Suppressor macrophage (primary cell): ENCODE measurements at regions not wholly inside any gene's neighbourhood (a gene's known extent, or its start where the extent isn't known, plus 50 kb on each side); places are given as distances from the start of the nearest gene placed in this dataset.
"Not testable (repeated sequence)": the region's sequence is repeated elsewhere in the genome, so short reads cannot be mapped to it uniquely, and the experiment has no call there.

Experiments
- DNase-seq, 4 experiments: peaks; one replicate each; pipeline ENCODE4 v3.0.0-alpha.2; 2020 to 2022

GRCh38 chr21:25487046-25487594 is 120.2 kb downstream of the MRPL39 start:
- peak; percentile 24 to 73 (median 48) for DNase-seq

GRCh38 chr21:25485914-25486313 is 121.4 kb downstream of the MRPL39 start:
- no peak for DNase-seq

- peak in 2 of 4 experiments; percentile 37 to 40 for DNase-seq
Measured at GRCh38 chr21:25467896-25468295, 139.4 kb downstream of the MRPL39 start.

- not testable (repeated sequence) for DNase-seq
Measured at GRCh38 chr21:25467071-25467470, 140.2 kb downstream of the MRPL39 start.

GRCh38 chr21:25466470-25466869 is 140.8 kb downstream of the MRPL39 start:
- DNase-seq, result no peak

- DNase-seq, result no peak
Measured at GRCh38 chr21:25465263-25465662, 142.0 kb downstream of the MRPL39 start.

- no peak for DNase-seq
Measured at GRCh38 chr21:25464275-25464674, 143.0 kb downstream of the MRPL39 start.

- no peak for DNase-seq
Measured at GRCh38 chr21:25462517-25462971, 144.7 kb downstream of the MRPL39 start.

- no peak for DNase-seq
Measured at GRCh38 chr21:25461725-25462124, 145.6 kb downstream of the MRPL39 start.

GRCh38 chr21:25459993-25460392 is 147.3 kb downstream of the MRPL39 start:
- DNase-seq, result no peak

GRCh38 chr21:25459365-25459764 is 147.9 kb downstream of the MRPL39 start:
- peak in 2 of 4 experiments; percentile 14 to 17 for DNase-seq

GRCh38 chr21:25458484-25458883 is 148.8 kb downstream of the MRPL39 start:
- peak in 1 of 4 experiments; percentile 2 for DNase-seq

- no peak for DNase-seq
Measured at GRCh38 chr21:25457946-25458345, 149.3 kb downstream of the MRPL39 start.

- peak; percentile 14 to 91 (median 70) for DNase-seq
Measured at GRCh38 chr21:25457411-25457810, 149.9 kb downstream of the MRPL39 start.

GRCh38 chr21:25456672-25457071 is 150.6 kb downstream of the MRPL39 start:
- DNase-seq, result no peak

GRCh38 chr21:25453524-25453923 is 153.8 kb downstream of the MRPL39 start:
- no peak for DNase-seq

GRCh38 chr21:25449950-25450349 is 157.3 kb downstream of the MRPL39 start:
- no peak for DNase-seq

- no peak for DNase-seq
Measured at GRCh38 chr21:25441835-25442234, 165.4 kb downstream of the MRPL39 start.

GRCh38 chr21:25437465-25437864 is 169.8 kb downstream of the MRPL39 start:
- not testable (repeated sequence) for DNase-seq

- peak; percentile 19 to 68 (median 50) for DNase-seq
Measured at GRCh38 chr21:25428537-25428936, 178.7 kb downstream of the MRPL39 start.

GRCh38 chr21:25427828-25428227 is 179.5 kb downstream of the MRPL39 start:
- no peak for DNase-seq

GRCh38 chr21:25426580-25426979 is 180.7 kb downstream of the MRPL39 start:
- no peak for DNase-seq

GRCh38 chr21:25425156-25425555 is 182.1 kb downstream of the MRPL39 start:
- DNase-seq, result peak in 1 of 4 experiments; percentile 10

- peak in 2 of 4 experiments; percentile 11 to 43 for DNase-seq
Measured at GRCh38 chr21:25424634-25425033, 182.6 kb downstream of the MRPL39 start.

GRCh38 chr21:25424048-25424447 is 183.2 kb downstream of the MRPL39 start:
- no peak for DNase-seq
